ENCODE measurements at regions not wholly inside any gene's neighbourhood (a gene's known extent, or its start where the extent isn't known, plus 50 kb on each side); places are given as distances from the start of the nearest gene placed in this dataset.
"Not testable (repeated sequence)": the region's sequence is repeated elsewhere in the genome, so short reads cannot be mapped to it uniquely, and the experiment has no call there.

DNA sequence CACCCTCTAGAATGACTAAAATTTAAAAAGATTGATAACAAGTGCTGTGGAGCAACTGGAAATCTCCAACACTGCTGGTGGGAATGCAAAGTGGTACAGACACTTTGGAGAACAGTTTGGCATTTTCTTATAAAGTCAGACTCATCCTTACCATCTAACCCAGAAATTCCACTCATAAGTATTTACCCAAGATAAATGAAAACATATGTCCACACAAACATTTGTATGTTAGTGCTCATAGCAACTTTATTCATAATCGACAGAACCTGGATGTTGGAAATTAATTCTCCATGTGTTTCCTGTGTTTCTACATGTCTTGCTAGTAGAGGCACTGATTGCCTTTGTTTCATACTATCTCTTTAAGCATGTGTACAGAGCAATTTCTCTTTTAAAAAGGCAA, 282.4 kb downstream of the AHR start:
- Histone ChIP-seq H3K9me2 (replicated peaks; ENCODE audit: insufficient read depth, low read length) (no peaks in the 10 kb centered on the region), H3K9ac (ENCODE audit: low read length) (no peak overlapping the region), H3K4me3 (ENCODE audit: insufficient read depth, low read length, poor library complexity, severe bottlenecking) (no peak overlapping the region), H3K27me3 (ENCODE audit: low read length) (no peaks in the 10 kb centered on the region), H3K4me2 (ENCODE audit: low read depth, low read length, poor library complexity, severe bottlenecking) (no peak overlapping the region), H3K9me3 (ENCODE audit: insufficient read depth, low read length) (no peaks in the 10 kb centered on the region), H3F3A (ENCODE audit: insufficient read depth) (no peaks in the 10 kb centered on the region), H3K36me3 (ENCODE audit: low read length) (no peaks in the 10 kb centered on the region), H4K20me1 (ENCODE audit: low read depth, low read length) (no peaks in the 10 kb centered on the region), H3K79me2 (ENCODE audit: insufficient read depth, low read length) (no peaks in the 10 kb centered on the region), H3K27ac (ENCODE audit: low read depth, low read length) (no peak overlapping the region), H2AFZ (ENCODE audit: low read depth, low read length, severe bottlenecking) (no peak overlapping the region)
- no peak for TF ChIP-seq EZH2phosphoT487 (conservative IDR thresholded peaks at IDR 0.05; ENCODE audit: low read length)
- TF ChIP-seq, protein P1, sequence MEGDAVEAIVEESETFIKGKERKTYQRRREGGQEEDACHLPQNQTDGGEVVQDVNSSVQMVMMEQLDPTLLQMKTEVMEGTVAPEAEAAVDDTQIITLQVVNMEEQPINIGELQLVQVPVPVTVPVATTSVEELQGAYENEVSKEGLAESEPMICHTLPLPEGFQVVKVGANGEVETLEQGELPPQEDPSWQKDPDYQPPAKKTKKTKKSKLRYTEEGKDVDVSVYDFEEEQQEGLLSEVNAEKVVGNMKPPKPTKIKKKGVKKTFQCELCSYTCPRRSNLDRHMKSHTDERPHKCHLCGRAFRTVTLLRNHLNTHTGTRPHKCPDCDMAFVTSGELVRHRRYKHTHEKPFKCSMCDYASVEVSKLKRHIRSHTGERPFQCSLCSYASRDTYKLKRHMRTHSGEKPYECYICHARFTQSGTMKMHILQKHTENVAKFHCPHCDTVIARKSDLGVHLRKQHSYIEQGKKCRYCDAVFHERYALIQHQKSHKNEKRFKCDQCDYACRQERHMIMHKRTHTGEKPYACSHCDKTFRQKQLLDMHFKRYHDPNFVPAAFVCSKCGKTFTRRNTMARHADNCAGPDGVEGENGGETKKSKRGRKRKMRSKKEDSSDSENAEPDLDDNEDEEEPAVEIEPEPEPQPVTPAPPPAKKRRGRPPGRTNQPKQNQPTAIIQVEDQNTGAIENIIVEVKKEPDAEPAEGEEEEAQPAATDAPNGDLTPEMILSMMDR (IDR thresholded peaks at IDR 0.05; ENCODE audit: insufficient read depth, low read length, poor library complexity, severe bottlenecking) = no peak

DNA sequence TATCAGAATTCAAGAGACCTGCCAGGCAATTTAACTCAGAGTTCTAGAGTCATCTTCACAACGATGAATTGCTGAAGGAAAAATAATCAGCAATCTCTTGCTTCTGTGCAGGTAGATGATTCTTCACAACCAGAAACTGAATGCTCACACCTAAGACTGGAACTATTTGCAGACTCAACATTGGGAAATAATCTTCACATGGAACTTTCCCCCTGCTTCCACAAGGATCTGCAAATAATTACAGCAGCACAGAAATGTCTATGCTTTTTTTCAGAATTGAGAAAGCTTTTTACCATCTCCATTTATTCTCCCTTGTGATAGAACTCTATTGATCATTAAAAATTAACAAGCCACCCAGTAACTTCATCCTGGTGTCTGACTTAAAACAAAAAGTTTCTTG, 282.8 kb downstream of the AHR start:
- Histone ChIP-seq H3K36me3 (ENCODE audit: low read length) (no peaks in the 10 kb centered on the region), H3K4me3 (ENCODE audit: insufficient read depth, low read length, poor library complexity, severe bottlenecking) (no peak overlapping the region), H2AFZ (ENCODE audit: low read depth, low read length, severe bottlenecking) (no peak overlapping the region), H3K9me3 (ENCODE audit: insufficient read depth, low read length) (no peaks in the 10 kb centered on the region), H3K9ac (ENCODE audit: low read length) (no peak overlapping the region), H3F3A (ENCODE audit: insufficient read depth) (no peaks in the 10 kb centered on the region), H4K20me1 (ENCODE audit: low read depth, low read length) (no peaks in the 10 kb centered on the region), H3K9me2 (replicated peaks; ENCODE audit: insufficient read depth, low read length) (no peaks in the 10 kb centered on the region), H3K79me2 (ENCODE audit: insufficient read depth, low read length) (no peaks in the 10 kb centered on the region), H3K4me2 (ENCODE audit: low read depth, low read length, poor library complexity, severe bottlenecking) (no peak overlapping the region), H3K27me3 (ENCODE audit: low read length) (no peaks in the 10 kb centered on the region), H3K27ac (ENCODE audit: low read depth, low read length) (no peak overlapping the region)
- TF ChIP-seq EZH2phosphoT487 (conservative IDR thresholded peaks at IDR 0.05; ENCODE audit: low read length) = no peak

DNA sequence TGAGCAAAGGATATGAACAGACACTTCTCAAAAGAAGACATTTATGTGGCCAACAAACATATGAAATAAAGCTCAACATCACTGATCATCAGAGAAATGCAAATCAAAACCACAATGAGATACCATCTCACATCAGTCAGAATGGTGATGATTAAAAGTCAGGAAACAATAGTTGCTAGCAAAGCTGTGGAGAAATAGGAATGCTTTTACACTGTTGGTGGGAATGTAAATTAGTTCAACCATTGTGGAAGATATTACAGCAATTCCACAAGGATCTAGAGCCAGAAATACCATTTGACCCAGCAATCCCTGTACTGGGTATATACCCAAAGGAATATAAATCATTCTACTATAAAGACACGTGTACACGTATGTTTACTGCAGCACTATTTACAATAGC, 284.2 kb downstream of the AHR start:
- not testable (repeated sequence) for H3K4me2 ChIP-seq (ENCODE audit: low read depth, low read length, poor library complexity, severe bottlenecking); H3K9me2 ChIP-seq (replicated peaks; ENCODE audit: insufficient read depth, low read length); H3K27me3 ChIP-seq (ENCODE audit: low read length); H4K20me1 ChIP-seq (ENCODE audit: low read depth, low read length); H3K79me2 ChIP-seq (ENCODE audit: insufficient read depth, low read length); H3K9ac ChIP-seq (ENCODE audit: low read length); H3K9me3 ChIP-seq (ENCODE audit: insufficient read depth, low read length); H3F3A ChIP-seq (ENCODE audit: insufficient read depth); H3K4me3 ChIP-seq (ENCODE audit: insufficient read depth, low read length, poor library complexity, severe bottlenecking); H3K27ac ChIP-seq (ENCODE audit: low read depth, low read length); H2AFZ ChIP-seq (ENCODE audit: low read depth, low read length, severe bottlenecking); H3K36me3 ChIP-seq (ENCODE audit: low read length)

DNA sequence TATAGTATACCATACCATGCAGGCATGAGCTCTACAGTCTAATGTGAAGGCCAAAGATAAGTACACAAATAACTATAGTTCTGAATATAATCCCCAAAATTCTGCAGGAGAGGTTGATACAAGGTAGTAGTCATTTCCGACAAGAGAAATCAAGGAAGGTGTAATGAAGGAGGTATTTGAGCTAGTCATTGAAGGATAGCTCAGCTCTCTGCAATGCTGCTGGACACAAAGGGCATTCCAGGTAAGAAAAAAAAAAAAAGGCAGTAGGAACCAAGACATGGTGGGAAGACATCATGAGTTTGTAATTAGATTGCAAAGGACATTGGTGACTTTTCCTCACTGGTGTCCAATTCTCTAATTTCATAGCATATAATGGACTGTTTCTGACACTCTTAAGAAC, 285.3 kb downstream of the AHR start:
- no peaks in the 10 kb centered on the region for H3K36me3 ChIP-seq (ENCODE audit: low read length)
- no peak overlapping the region for H3K4me3 ChIP-seq (ENCODE audit: insufficient read depth, low read length, poor library complexity, severe bottlenecking)
- no peaks in the 10 kb centered on the region for H3F3A ChIP-seq (ENCODE audit: insufficient read depth)
- no peaks in the 10 kb centered on the region for H3K9me3 ChIP-seq (ENCODE audit: insufficient read depth, low read length)
- no peak overlapping the region for H3K4me2 ChIP-seq (ENCODE audit: low read depth, low read length, poor library complexity, severe bottlenecking)
- H3K27me3 ChIP-seq (ENCODE audit: low read length) = no peaks in the 10 kb centered on the region
- H3K9ac ChIP-seq (ENCODE audit: low read length) = no peak overlapping the region
- H3K79me2 ChIP-seq (ENCODE audit: insufficient read depth, low read length) = no peaks in the 10 kb centered on the region
- H2AFZ ChIP-seq (ENCODE audit: low read depth, low read length, severe bottlenecking) = no peak overlapping the region
- H4K20me1 ChIP-seq (ENCODE audit: low read depth, low read length) = no peaks in the 10 kb centered on the region
- H3K27ac ChIP-seq (ENCODE audit: low read depth, low read length) = no peak overlapping the region
- H3K9me2 ChIP-seq (replicated peaks; ENCODE audit: insufficient read depth, low read length) = no peaks in the 10 kb centered on the region
- TF ChIP-seq, protein P1 (IDR thresholded peaks at IDR 0.05; ENCODE audit: insufficient read depth, low read length, poor library complexity, severe bottlenecking) = no peak
- no peak for TF ChIP-seq EZH2phosphoT487 (conservative IDR thresholded peaks at IDR 0.05; ENCODE audit: low read length)
